NCI-H2227 (cell line): ENCODE measurements at regions not wholly inside any gene's neighbourhood (a gene's known extent, or its start where the extent isn't known, plus 50 kb on each side); places are given as distances from the start of the nearest gene placed in this dataset.
"Not testable (repeated sequence)": the region's sequence is repeated elsewhere in the genome, so short reads cannot be mapped to it uniquely, and the experiment has no call there.

ENCODE experiments used
- DNase-seq: peaks from one replicate; lab custom pipeline; 2025; ENCODE audit not compliant: unreplicated experiment; lab: John Stamatoyannopoulos, UW

GRCh38 chr20:50356525-50356885, 153.7 kb upstream of the PTPN1 start:
- DNase-seq, result no peak

- no peak for DNase-seq
Observed at GRCh38 chr20:50356962-50357782, 153.0 kb upstream of the PTPN1 start.

GRCh38 chr20:50357783-50358161, 152.4 kb upstream of the PTPN1 start:
- no peak for DNase-seq

- no peak for DNase-seq
Observed at GRCh38 chr20:50358166-50358565, 152.0 kb upstream of the PTPN1 start.

GRCh38 chr20:50358971-50359370, 151.2 kb upstream of the PTPN1 start:
- no peak for DNase-seq

- DNase-seq, result no peak
Observed at GRCh38 chr20:50359607-50360217, 150.5 kb upstream of the PTPN1 start.

GRCh38 chr20:50360218-50360672, 149.9 kb upstream of the PTPN1 start:
- no peak for DNase-seq

GRCh38 chr20:50360921-50361320, 149.3 kb upstream of the PTPN1 start:
- no peak for DNase-seq

- DNase-seq, result not testable (repeated sequence)
Observed at GRCh38 chr20:50362177-50362576, 148.0 kb upstream of the PTPN1 start.

- DNase-seq, result no peak
Observed at GRCh38 chr20:50363027-50363426, 147.2 kb upstream of the PTPN1 start.

GRCh38 chr20:50363479-50363878, 146.7 kb upstream of the PTPN1 start:
- no peak for DNase-seq

- DNase-seq, result no peak
Observed at GRCh38 chr20:50364542-50364941, 145.6 kb upstream of the PTPN1 start.

- DNase-seq, result peak; percentile 98
Observed at GRCh38 chr20:50366270-50367103, 143.7 kb upstream of the PTPN1 start.

GRCh38 chr20:50367104-50367674, 143.0 kb upstream of the PTPN1 start:
- DNase-seq, result no peak

GRCh38 chr20:50367739-50368375, 142.3 kb upstream of the PTPN1 start:
- DNase-seq, result no peak

GRCh38 chr20:50368386-50368785, 141.8 kb upstream of the PTPN1 start:
- no peak for DNase-seq

GRCh38 chr20:50368813-50369224, 141.4 kb upstream of the PTPN1 start:
- no peak for DNase-seq

- no peak for DNase-seq
Observed at GRCh38 chr20:50369225-50370035, 140.8 kb upstream of the PTPN1 start.

- DNase-seq, result no peak
Observed at GRCh38 chr20:50370036-50370566, 140.1 kb upstream of the PTPN1 start.
